Fibroblast of mammary gland (primary cell): ENCODE measurements at regions not wholly inside any gene's neighbourhood (a gene's known extent, or its start where the extent isn't known, plus 50 kb on each side); places are given as distances from the start of the nearest gene placed in this dataset.
"Not testable (repeated sequence)": the region's sequence is repeated elsewhere in the genome, so short reads cannot be mapped to it uniquely, and the experiment has no call there.

Source experiments
- DNase-seq: peaks from one replicate; pipeline ENCODE4 v3.0.0-alpha.2; 2010; ENCODE audit warnings: low read depth
- H3K4me3 ChIP-seq: 2 replicates; pipeline ENCODE4 v1.5.1; 2011; ENCODE audit warnings: low read depth, mild to moderate bottlenecking, low read length, moderate library complexity; ENCODE audit not compliant: control insufficient read depth
- CTCF ChIP-seq: conservative IDR thresholded peaks from 2 replicates; pipeline ENCODE4 v1.5.1; 2011; ENCODE audit warnings: low read depth, low read length, inconsistent platforms; ENCODE audit not compliant: control insufficient read depth, insufficient read depth

- no peak for DNase-seq
- H3K4me3 ChIP-seq = no peak overlapping the region
- TF ChIP-seq CTCF = no peak
Observed at GRCh38 chr1:55793856-55794255, 578.7 kb upstream of the USP24 start.

- no peak for DNase-seq
- no peak overlapping the region for H3K4me3 ChIP-seq
- TF ChIP-seq CTCF = no peak
Observed at GRCh38 chr1:55792870-55793269, 577.7 kb upstream of the USP24 start.

- H3K4me3 ChIP-seq = no peak overlapping the region
- TF ChIP-seq CTCF = no peak
- DNase-seq = no peak
Observed at GRCh38 chr1:55789466-55789865, 574.3 kb upstream of the USP24 start.

- TF ChIP-seq CTCF = no peak
- DNase-seq = no peak
- no peak overlapping the region for H3K4me3 ChIP-seq
Observed at GRCh38 chr1:55786396-55786795, 571.2 kb upstream of the USP24 start.

- not testable (repeated sequence) for H3K4me3 ChIP-seq, DNase-seq
Observed at GRCh38 chr1:55784941-55785450, 569.8 kb upstream of the USP24 start.

GRCh38 chr1:55781944-55782482, 566.8 kb upstream of the USP24 start:
- no peak overlapping the region for H3K4me3 ChIP-seq
- DNase-seq = peak; percentile 95
- no peak for TF ChIP-seq CTCF

- no peak overlapping the region for H3K4me3 ChIP-seq
- no peak for TF ChIP-seq CTCF
- no peak for DNase-seq
Observed at GRCh38 chr1:55781003-55781402, 565.8 kb upstream of the USP24 start.
